Right atrium auricular region (tissue), 2 donors: ENCODE measurements at regions not wholly inside any gene's neighbourhood (a gene's known extent, or its start where the extent isn't known, plus 50 kb on each side); places are given as distances from the start of the nearest gene placed in this dataset.

Experiments used
- DNase-seq: peaks from one replicate; pipeline ENCODE4 v3.0.0-alpha.2; 2019; ENCODE audit warnings: low spot score
- H3K27ac ChIP-seq, 2 donors: fragments of 200-600 bp; sonication (generic); 1 replicate in 1 of 2; 2 replicates in 1 of 2; pipeline ENCODE4 v1.5.1; 2016 to 2019
- H3K27me3 ChIP-seq, 2 donors: fragments of 200-600 bp; sonication (generic); one replicate each; pipeline versions ENCODE4 v1.5.1 to v1.6.0; 2017 to 2019
- H3K36me3 ChIP-seq: fragments of 200-600 bp; sonication (generic); one replicate; pipeline ENCODE4 v1.5.1; 2016
- H3K4me1 ChIP-seq, 2 donors: fragments of 200-600 bp; sonication (generic); one replicate each; pipeline versions ENCODE4 v1.5.1 to v1.6.0; 2017 to 2019
- H3K4me3 ChIP-seq, 2 donors: fragments of 200-600 bp; sonication (generic); 1 replicate in 1 of 2; 2 replicates in 1 of 2; pipeline ENCODE4 v1.5.1; 2017 to 2019; ENCODE audit warnings: mild to moderate bottlenecking in 1 of 2, moderate library complexity in 1 of 2
- H3K9me3 ChIP-seq, 2 donors: fragments of 200-600 bp; sonication (generic); one replicate each; pipeline ENCODE4 v1.5.1; 2019
- CTCF ChIP-seq, 2 donors: fragments of 200-600 bp; sonication (generic); IDR thresholded peaks; one replicate each; pipeline ENCODE4 v1.5.1; 2019; ENCODE audit warnings: antibody characterized with exemption in 2 of 2

DNA sequence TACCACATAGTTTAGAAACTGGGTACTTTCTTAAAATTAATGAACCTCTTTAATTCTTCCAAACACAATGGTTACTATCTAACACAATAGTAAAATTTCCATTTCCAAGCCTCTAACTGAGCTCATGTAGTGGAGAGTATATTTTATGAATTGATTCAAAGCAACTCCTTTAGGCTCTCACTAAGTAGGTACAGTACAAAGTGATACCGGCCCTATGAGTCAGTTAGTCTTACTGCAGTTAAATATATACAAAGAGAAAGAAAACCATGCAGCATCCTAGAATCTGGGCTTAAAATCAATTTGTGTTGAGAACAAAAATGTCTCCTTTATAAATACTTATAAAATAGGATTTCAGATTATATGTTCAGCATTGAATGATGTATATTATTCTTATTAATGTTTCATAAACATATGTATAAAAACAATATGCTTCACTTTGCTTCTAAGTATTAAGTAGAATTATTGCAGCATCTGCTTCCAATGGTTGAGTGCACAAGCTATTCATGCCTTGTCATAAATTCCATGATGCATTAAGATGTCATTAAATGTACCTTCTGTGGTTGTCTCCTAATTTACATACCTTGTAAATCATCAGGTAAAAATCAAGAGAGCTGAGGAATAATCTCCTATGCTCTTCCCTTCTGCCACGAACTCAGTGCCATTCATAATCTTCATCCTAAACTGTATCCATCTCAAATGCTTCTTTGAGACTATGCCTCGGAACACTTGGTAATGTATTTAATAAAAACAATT, 1037.8 kb downstream of the STPG2 start:
- no peak for DNase-seq
- TF ChIP-seq CTCF (IDR thresholded peaks at IDR 0.05) = no peak
- Histone ChIP-seq H3K36me3 (no peaks in the 10 kb centered on the region), H3K4me1 (no peaks in the 10 kb centered on the region), H3K27me3 (no peaks in the 10 kb centered on the region), H3K4me3 (no peak overlapping the region), H3K9me3 (no peaks in the 10 kb centered on the region), H3K27ac (no peak overlapping the region)

GRCh38 chr4:97106161-97106560, 1037.1 kb downstream of the STPG2 start:
- H3K36me3 ChIP-seq = no peaks in the 10 kb centered on the region
- no peak for DNase-seq
- H3K27me3 ChIP-seq = no peaks in the 10 kb centered on the region
- no peaks in the 10 kb centered on the region for H3K4me1 ChIP-seq
- H3K9me3 ChIP-seq = no peaks in the 10 kb centered on the region
- H3K27ac ChIP-seq = no peak overlapping the region
- no peak for TF ChIP-seq CTCF (IDR thresholded peaks at IDR 0.05)
- H3K4me3 ChIP-seq = no peak overlapping the region

DNA sequence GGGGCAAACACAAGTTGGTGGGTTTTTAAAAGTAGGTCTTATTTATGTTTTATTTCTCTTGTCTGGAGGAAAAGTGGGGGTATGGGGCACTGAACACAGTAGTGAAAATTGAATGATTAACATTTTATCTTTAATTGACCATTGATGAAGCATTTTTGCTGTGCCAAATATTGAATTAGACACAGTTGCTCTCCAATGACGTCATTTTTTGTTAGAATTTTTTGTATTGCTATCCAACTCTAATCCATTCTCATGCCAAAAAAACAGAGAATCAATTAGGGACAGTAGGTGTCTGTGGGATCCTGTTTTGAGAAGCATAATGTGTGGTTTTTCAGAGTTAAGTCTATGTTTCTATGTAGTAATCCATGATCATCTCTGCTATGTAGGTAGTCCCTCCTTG, 1032.8 kb downstream of the STPG2 start:
- TF ChIP-seq CTCF (IDR thresholded peaks at IDR 0.05) = no peak
- Histone ChIP-seq H3K27ac (no peak overlapping the region), H3K9me3 (no peaks in the 10 kb centered on the region), H3K36me3 (no peaks in the 10 kb centered on the region), H3K4me3 (no peak overlapping the region), H3K27me3 (no peaks in the 10 kb centered on the region), H3K4me1 (no peaks in the 10 kb centered on the region)
- no peak for DNase-seq

GRCh38 chr4:97116511-97116910, 1026.8 kb downstream of the STPG2 start:
- H3K27me3 ChIP-seq = no peaks in the 10 kb centered on the region
- TF ChIP-seq CTCF (IDR thresholded peaks at IDR 0.05) = no peak
- H3K27ac ChIP-seq = no peak overlapping the region
- DNase-seq = no peak
- H3K4me1 ChIP-seq = no peaks in the 10 kb centered on the region
- H3K4me3 ChIP-seq = no peak overlapping the region
- peaks cover 0 to 5% of the 10 kb centered on the region in 2 donors for H3K9me3 ChIP-seq
- no peaks in the 10 kb centered on the region for H3K36me3 ChIP-seq

- H3K36me3 ChIP-seq = no peaks in the 10 kb centered on the region
- no peaks in the 10 kb centered on the region for H3K4me1 ChIP-seq
- H3K27ac ChIP-seq = no peak overlapping the region
- TF ChIP-seq CTCF (IDR thresholded peaks at IDR 0.05) = no peak
- peaks cover 0 to 3% of the 10 kb centered on the region in 2 donors for H3K9me3 ChIP-seq
- no peak for DNase-seq
- H3K4me3 ChIP-seq = no peak overlapping the region
- no peaks in the 10 kb centered on the region for H3K27me3 ChIP-seq
Measured at GRCh38 chr4:97121493-97121892, 1021.8 kb downstream of the STPG2 start.

DNA sequence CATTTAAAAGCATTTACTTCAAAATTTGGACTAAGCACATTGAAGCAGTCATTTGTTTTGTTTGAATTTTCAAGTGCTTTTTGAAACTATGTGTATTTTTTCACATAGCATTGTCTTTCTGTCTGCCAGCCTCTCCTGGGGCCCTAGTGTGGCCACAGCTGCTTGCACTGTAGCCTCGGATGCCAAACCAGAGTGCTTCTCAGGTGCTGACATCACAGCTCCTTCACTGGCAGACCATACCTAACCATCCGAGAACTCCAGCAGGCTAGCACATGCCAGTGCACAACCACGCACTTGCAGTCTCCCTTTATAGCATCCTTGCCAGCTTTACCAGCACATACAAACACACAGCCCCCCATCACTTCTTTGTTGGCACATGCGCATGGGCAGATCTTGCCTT, 1019.7 kb downstream of the STPG2 start:
- no peak for DNase-seq
- Histone ChIP-seq H3K27ac (no peak overlapping the region), H3K9me3 (no peaks in the 10 kb centered on the region), H3K4me3 (no peak overlapping the region), H3K27me3 (no peaks in the 10 kb centered on the region), H3K4me1 (no peaks in the 10 kb centered on the region), H3K36me3 (no peaks in the 10 kb centered on the region)
- TF ChIP-seq CTCF (IDR thresholded peaks at IDR 0.05) = no peak
